B cell (primary cell): ENCODE measurements at regions not wholly inside any gene's neighbourhood (a gene's known extent, or its start where the extent isn't known, plus 50 kb on each side); places are given as distances from the start of the nearest gene placed in this dataset.
"Not testable (repeated sequence)": the region's sequence is repeated elsewhere in the genome, so short reads cannot be mapped to it uniquely, and the experiment has no call there.

Source experiments
- ATAC-seq: fragments of 200-7000 bp; cut with Tn5 transposase; one replicate; pipeline ENCODE4 v1.10.0; 2021; ENCODE audit warnings: low read depth, mild to moderate bottlenecking, moderate number of reproducible peaks, moderate library complexity
- CTCF ChIA-PET: fragments of 350-600 bp; sonication (Branson Sonifier 250); formaldehyde crosslinking; loops from one replicate; lab custom pipeline; 2021; ENCODE audit warnings: antibody characterized with exemption, inconsistent platforms; lab: Charles Lee
- POLR2A ChIA-PET: fragments of 350-600 bp; sonication (Branson Sonifier 250); formaldehyde crosslinking; loops from one replicate; lab custom pipeline; 2021; ENCODE audit warnings: antibody characterized with exemption; lab: Charles Lee
- DNase-seq: peaks from one replicate; pipeline ENCODE4 v3.0.0; 2013
- H2AFZ ChIP-seq: 2 replicates; pipeline ENCODE4 v1.6.1; 2012; ENCODE audit warnings: mild to moderate bottlenecking, low read depth, low read length; ENCODE audit not compliant: insufficient read depth, poor library complexity, severe bottlenecking
- H3K27ac ChIP-seq, 2 donors: 1 replicate in 1 of 2; 2 replicates in 1 of 2; pipeline ENCODE4 v1.5.1; 2012 to 2013; ENCODE audit warnings: low read length in 2 of 2, mild to moderate bottlenecking in 2 of 2, moderate library complexity in 1 of 2
- H3K27me3 ChIP-seq, 4 experiments: fragments of 200-600 bp in 1 of 4; sonication (generic) in 1 of 4; replicated peaks in 1 of 4; 1 replicate in 2 of 4; 2 replicates in 2 of 4; pipeline versions ENCODE4 v1.6.1 to v1.7.0; 2013 to 2016; ENCODE audit warnings: low read length in 3 of 4, mild to moderate bottlenecking in 2 of 4, mixed read lengths in 1 of 4, moderate library complexity in 1 of 4; ENCODE audit not compliant: insufficient read depth in 4 of 4, control insufficient read depth in 3 of 4; ENCODE audit errors: control extremely low read depth in 1 of 4
- H3K36me3 ChIP-seq, 2 experiments: replicated peaks in 1 of 2; 1 replicate in 1 of 2; 2 replicates in 1 of 2; pipeline versions ENCODE4 v1.6.1 to v1.7.1; 2013; ENCODE audit warnings: low read length in 1 of 2; ENCODE audit not compliant: insufficient read depth in 2 of 2, control insufficient read depth in 1 of 2; ENCODE audit errors: control extremely low read depth in 1 of 2, extremely low read depth in 1 of 2
- H3K4me1 ChIP-seq, 2 donors: fragments of 200-600 bp in 1 of 2; sonication (generic) in 1 of 2; 1 replicate in 1 of 2; 2 replicates in 1 of 2; pipeline versions ENCODE4 v1.5.1 to v1.6.1; 2013 to 2017; ENCODE audit warnings: low read length in 2 of 2; ENCODE audit not compliant: control insufficient read depth in 2 of 2, insufficient read depth in 2 of 2
- H3K4me2 ChIP-seq: replicated peaks from 2 replicates; pipeline ENCODE3; 2012; ENCODE audit warnings: mild to moderate bottlenecking, low read depth, low read length; ENCODE audit not compliant: poor library complexity, severe bottlenecking
- H3K4me3 ChIP-seq, 5 experiments: fragments of 200-600 bp in 1 of 5; sonication (generic) in 1 of 5; 1 replicate in 3 of 5; 2 replicates in 2 of 5; pipeline versions ENCODE4 v1.5.1 to v1.7.0; 2011 to 2016; ENCODE audit warnings: low read length in 4 of 5, mild to moderate bottlenecking in 4 of 5, low read depth in 2 of 5, control low read depth in 1 of 5, moderate library complexity in 1 of 5; ENCODE audit not compliant: insufficient read depth in 1 of 5; ENCODE audit errors: control extremely low read depth in 1 of 5, extremely low read depth in 1 of 5
- H3K79me2 ChIP-seq: fragments of 200-600 bp; sonication (generic); one replicate; pipeline ENCODE4 v1.6.0; 2016; ENCODE audit warnings: low read length; ENCODE audit not compliant: control insufficient read depth, insufficient read depth
- H3K9ac ChIP-seq: fragments of 200-600 bp; sonication (generic); 2 replicates; pipeline ENCODE4 v1.6.1; 2017; ENCODE audit warnings: mild to moderate bottlenecking, low read length, moderate library complexity
- H3K9me3 ChIP-seq, 3 donors: one replicate each; pipeline versions ENCODE4 v1.6.1 to v1.7.1; 2013; ENCODE audit warnings: low read length in 2 of 3; ENCODE audit not compliant: control insufficient read depth in 2 of 3, insufficient read depth in 1 of 3; ENCODE audit errors: control extremely low read depth in 1 of 3
- H4K20me1 ChIP-seq: 2 replicates; pipeline ENCODE4 v1.6.0; 2012; ENCODE audit warnings: mild to moderate bottlenecking, low read length; ENCODE audit not compliant: insufficient read depth, control insufficient read depth, poor library complexity, severe bottlenecking
- H3K27ac Mint-ChIP-seq: one replicate; pipeline ENCODE4 v1.8.0; 2021; ENCODE audit warnings: mixed read lengths
- H3K27me3 Mint-ChIP-seq: one replicate; pipeline ENCODE4 v1.8.0; 2021; ENCODE audit warnings: mixed read lengths
- H3K4me1 Mint-ChIP-seq: one replicate; pipeline ENCODE4 v1.8.0; 2021; ENCODE audit warnings: mixed read lengths
- H3K4me3 Mint-ChIP-seq: one replicate; pipeline ENCODE4 v1.8.0; 2021; ENCODE audit warnings: mixed read lengths
- H3K9me3 Mint-ChIP-seq: one replicate; pipeline ENCODE4 v1.8.0; 2022; ENCODE audit warnings: mixed read lengths; ENCODE audit not compliant: insufficient read depth
- EZH2 ChIP-seq: IDR thresholded peaks from 2 replicates; pipeline ENCODE4 v1.6.1; 2012; ENCODE audit warnings: borderline replicate concordance, low read depth, mild to moderate bottlenecking, moderate library complexity, low read length; ENCODE audit not compliant: insufficient read depth, poor library complexity, severe bottlenecking
- WGBS: methylation state at CpG from one replicate; pipeline ENCODE4 v1.1.5; 2013; ENCODE audit warnings: missing lambda C conversion rate; ENCODE audit not compliant: insufficient coverage; 5-methylcytosine and 5-hydroxymethylcytosine counted together
- intact Hi-C: fragments of 100-400 bp; cut with micrococcal nuclease; formaldehyde crosslinking; loops from one replicate; pipeline ENCODE4 v1.10.0; 2022
- TF ChIP-seq, protein P1 (sequence below): fragments of 200-600 bp; IDR thresholded peaks from one replicate; pipeline ENCODE4 v1.8.0; 2022; ENCODE audit warnings: antibody characterized with exemption, mild to moderate bottlenecking

DNA sequence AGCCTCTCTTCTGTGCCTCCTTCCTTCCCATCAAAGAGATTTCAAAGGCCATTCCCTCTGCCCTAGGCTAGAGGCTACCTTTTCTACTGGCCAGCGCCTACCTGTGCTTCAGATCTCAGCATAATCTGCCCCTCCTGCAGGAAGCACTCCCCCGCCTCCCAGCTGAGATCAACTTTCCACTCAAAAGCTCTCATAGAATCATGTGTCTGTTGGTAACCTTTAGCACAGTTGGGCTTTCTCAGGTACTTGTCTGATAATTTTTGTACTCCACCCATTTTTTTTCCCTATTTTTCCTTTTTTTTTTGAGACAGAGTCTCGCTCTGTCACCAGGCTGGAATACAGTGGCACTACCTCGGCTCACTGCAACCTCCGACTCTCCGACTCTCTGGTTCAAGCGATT lies 231.0 kb upstream of the PRSS58 start:
- DNase-seq (no peak), ATAC-seq (no peak)
- Histone ChIP-seq H2AFZ (no peak overlapping the region), H3K27ac (no peak overlapping the region), H3K36me3 (no peaks in the 10 kb centered on the region), H3K4me3 (no peak overlapping the region), H3K79me2 (no peaks in the 10 kb centered on the region), H4K20me1 (no peaks in the 10 kb centered on the region), H3K4me2 (no peak overlapping the region), H3K9ac (no peak overlapping the region), H3K27me3 (peaks cover 0 to 5% (median 0%) of the 10 kb centered on the region in 4 experiments), H3K9me3 (no peaks in the 10 kb centered on the region), H3K4me1 (peaks cover 8 to 11% of the 10 kb centered on the region in 2 donors)
- Mint-ChIP-seq H3K4me1 (peaks cover 15% of the 10 kb centered on the region), H3K4me3 (no peak overlapping the region), H3K27me3 (peaks cover 19% of the 10 kb centered on the region), H3K9me3 (no peaks in the 10 kb centered on the region), H3K27ac (no peak overlapping the region)
- TF ChIP-seq, protein P1, sequence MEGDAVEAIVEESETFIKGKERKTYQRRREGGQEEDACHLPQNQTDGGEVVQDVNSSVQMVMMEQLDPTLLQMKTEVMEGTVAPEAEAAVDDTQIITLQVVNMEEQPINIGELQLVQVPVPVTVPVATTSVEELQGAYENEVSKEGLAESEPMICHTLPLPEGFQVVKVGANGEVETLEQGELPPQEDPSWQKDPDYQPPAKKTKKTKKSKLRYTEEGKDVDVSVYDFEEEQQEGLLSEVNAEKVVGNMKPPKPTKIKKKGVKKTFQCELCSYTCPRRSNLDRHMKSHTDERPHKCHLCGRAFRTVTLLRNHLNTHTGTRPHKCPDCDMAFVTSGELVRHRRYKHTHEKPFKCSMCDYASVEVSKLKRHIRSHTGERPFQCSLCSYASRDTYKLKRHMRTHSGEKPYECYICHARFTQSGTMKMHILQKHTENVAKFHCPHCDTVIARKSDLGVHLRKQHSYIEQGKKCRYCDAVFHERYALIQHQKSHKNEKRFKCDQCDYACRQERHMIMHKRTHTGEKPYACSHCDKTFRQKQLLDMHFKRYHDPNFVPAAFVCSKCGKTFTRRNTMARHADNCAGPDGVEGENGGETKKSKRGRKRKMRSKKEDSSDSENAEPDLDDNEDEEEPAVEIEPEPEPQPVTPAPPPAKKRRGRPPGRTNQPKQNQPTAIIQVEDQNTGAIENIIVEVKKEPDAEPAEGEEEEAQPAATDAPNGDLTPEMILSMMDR: no peak
- no peak for TF ChIP-seq EZH2
- ChIA-PET CTCF (interaction anchor here (0.7 to 1.4 kb wide), 3 partner anchors 9 to 26 kb away, joined by 3 to 5 read pairs (median 3); no protein-coding TSS in a partner anchor), POLR2A (no interaction called here)
- WGBS: 98% methylated on average over 7 of the region's 7 CpGs
- intact Hi-C loops: no loop called here

DNA sequence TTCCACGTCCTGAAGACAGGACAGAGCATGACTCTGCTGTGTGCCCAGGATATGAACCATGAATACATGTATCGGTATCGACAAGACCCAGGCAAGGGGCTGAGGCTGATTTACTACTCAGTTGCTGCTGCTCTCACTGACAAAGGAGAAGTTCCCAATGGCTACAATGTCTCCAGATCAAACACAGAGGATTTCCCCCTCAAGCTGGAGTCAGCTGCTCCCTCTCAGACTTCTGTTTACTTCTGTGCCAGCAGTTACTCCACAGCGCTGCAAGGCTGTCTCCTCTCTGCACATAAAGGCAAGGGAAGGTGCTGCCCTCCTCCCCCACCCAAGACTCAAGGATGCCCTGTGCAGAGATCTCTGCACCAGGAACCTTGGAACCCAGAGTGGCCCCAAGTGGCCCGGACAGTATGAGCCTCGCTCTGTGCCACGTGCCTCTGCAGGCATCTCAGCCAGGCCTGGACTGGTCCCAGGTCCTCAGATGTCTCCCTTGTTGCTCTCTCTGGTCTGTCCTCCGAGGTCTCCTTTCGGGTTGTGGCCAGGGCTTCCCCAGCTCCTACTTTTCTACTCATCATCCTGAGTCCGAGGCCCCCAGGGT lies 230.3 kb upstream of the PRSS58 start:
- Histone ChIP-seq H3K27ac (no peak overlapping the region), H3K27me3 (peaks cover 0 to 5% (median 0%) of the 10 kb centered on the region in 4 experiments), H3K4me1 (peaks cover 11 to 14% of the 10 kb centered on the region in 2 donors), H3K9me3 (no peaks in the 10 kb centered on the region), H3K4me3 (no peak overlapping the region), H2AFZ (no peak overlapping the region), H3K9ac (no peak overlapping the region), H3K36me3 (no peaks in the 10 kb centered on the region), H3K4me2 (no peak overlapping the region), H3K79me2 (no peaks in the 10 kb centered on the region), H4K20me1 (no peaks in the 10 kb centered on the region)
- Mint-ChIP-seq H3K27ac (no peak overlapping the region), H3K9me3 (no peaks in the 10 kb centered on the region), H3K4me1 (peaks cover 18% of the 10 kb centered on the region), H3K27me3 (peaks cover 19% of the 10 kb centered on the region), H3K4me3 (no peak overlapping the region)
- no peak for ATAC-seq
- ChIA-PET CTCF (interaction anchor here (1.0 to 1.4 kb wide), 3 partner anchors 8 to 10 kb away, joined by 3 to 5 read pairs (median 3); no protein-coding TSS in a partner anchor), POLR2A (no interaction called here)
- intact Hi-C loops: no loop called here
- TF ChIP-seq, protein P1: no peak
- no peak for TF ChIP-seq EZH2
- DNase-seq: no peak
- WGBS: 46% methylated on average over 7 of the region's 10 CpGs

DNA sequence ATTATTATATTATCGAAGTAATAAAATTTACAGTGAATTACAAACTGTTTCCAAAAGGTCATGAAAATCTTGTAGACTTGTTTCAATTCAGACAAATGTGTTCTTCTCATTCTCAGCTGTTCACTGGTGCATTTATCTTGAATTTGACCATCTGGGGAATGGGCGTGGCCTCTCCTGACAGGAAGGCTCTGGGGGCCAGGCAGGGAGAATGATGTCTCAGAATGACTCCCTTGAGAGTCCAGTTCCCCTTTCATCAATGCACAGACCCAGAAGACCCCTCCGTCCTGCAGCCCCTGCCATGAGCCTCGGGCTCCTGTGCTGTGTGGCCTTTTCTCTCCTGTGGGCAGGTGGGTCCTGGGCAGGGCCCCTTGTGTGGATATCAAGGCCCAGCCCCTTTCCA lies 229.7 kb upstream of the PRSS58 start:
- H3K9me3 ChIP-seq, H3K27me3 ChIP-seq, intact Hi-C loops, H3K4me3 Mint-ChIP-seq, H3K27ac ChIP-seq, POLR2A ChIA-PET, H3K4me3 ChIP-seq, ATAC-seq, H2AFZ ChIP-seq, H3K79me2 ChIP-seq, H3K4me2 ChIP-seq, H3K9me3 Mint-ChIP-seq, DNase-seq, H4K20me1 ChIP-seq, H3K27ac Mint-ChIP-seq, H3K9ac ChIP-seq, H3K36me3 ChIP-seq: not testable (repeated sequence)
- WGBS: 15% methylated on average over 2 of the region's 4 CpGs
- CTCF ChIA-PET: interaction anchor here (1.0 kb wide), 1 partner anchor 9 kb away, joined by 3 read pairs; no protein-coding TSS in a partner anchor
- peaks cover 14 to 20% of the 10 kb centered on the region in 2 donors for H3K4me1 ChIP-seq
- peaks cover 19% of the 10 kb centered on the region for H3K27me3 Mint-ChIP-seq
- peaks cover 24% of the 10 kb centered on the region for H3K4me1 Mint-ChIP-seq
